ENCODE measurements at regions not wholly inside any gene's neighbourhood (a gene's known extent, or its start where the extent isn't known, plus 50 kb on each side); places are given as distances from the start of the nearest gene placed in this dataset.

DNA sequence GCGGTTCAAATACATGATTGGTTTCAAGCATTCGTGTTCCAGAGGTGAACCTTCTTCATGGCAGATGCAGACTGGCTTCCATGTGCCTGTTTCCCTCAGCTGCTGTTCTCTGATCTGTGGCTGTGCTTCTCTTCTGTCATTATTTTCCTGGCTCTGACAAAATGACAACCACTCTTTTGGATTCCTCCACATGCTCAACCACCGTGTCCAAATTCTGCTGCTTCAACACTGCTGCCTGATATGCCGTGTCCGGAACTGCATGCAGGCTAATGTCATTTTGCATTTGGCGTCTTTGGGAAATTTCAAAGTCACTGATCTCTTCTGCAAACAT lies 368.7 kb upstream of the ZNF608 start:
- Histone ChIP-seq H2AFZ (ENCODE audit: low read length) (no peak overlapping the region), H4K20me1 (ENCODE audit: insufficient read depth, low read length) (no peaks in the 10 kb centered on the region), H3K36me3 (ENCODE audit: insufficient read depth, low read length) (no peaks in the 10 kb centered on the region), H3K9me3 (ENCODE audit: low read length) (no peaks in the 10 kb centered on the region), H3K4me1 (ENCODE audit: insufficient read depth, low read length, poor library complexity, severe bottlenecking) (peaks cover 9% of the 10 kb centered on the region), H3K79me2 (ENCODE audit: insufficient read depth, low read depth, low read length) (no peaks in the 10 kb centered on the region), H3K9me2 (ENCODE audit: insufficient read depth, low read length) (no peaks in the 10 kb centered on the region), H3K27ac (ENCODE audit: low read depth, low read length, poor library complexity, severe bottlenecking) (no peak overlapping the region), H3K4me3 (ENCODE audit: low read depth, low read length, poor library complexity, severe bottlenecking) (no peak overlapping the region), H3K4me2 (ENCODE audit: low read length) (no peak overlapping the region)
- ChIA-PET CTCF (ENCODE audit: unreplicated experiment) (no interaction called here), POLR2A (interaction anchor here (1.9 kb wide), 1 partner anchor 19 kb away, joined by 4 read pairs; no protein-coding TSS in a partner anchor)
- TF ChIP-seq, protein P1, sequence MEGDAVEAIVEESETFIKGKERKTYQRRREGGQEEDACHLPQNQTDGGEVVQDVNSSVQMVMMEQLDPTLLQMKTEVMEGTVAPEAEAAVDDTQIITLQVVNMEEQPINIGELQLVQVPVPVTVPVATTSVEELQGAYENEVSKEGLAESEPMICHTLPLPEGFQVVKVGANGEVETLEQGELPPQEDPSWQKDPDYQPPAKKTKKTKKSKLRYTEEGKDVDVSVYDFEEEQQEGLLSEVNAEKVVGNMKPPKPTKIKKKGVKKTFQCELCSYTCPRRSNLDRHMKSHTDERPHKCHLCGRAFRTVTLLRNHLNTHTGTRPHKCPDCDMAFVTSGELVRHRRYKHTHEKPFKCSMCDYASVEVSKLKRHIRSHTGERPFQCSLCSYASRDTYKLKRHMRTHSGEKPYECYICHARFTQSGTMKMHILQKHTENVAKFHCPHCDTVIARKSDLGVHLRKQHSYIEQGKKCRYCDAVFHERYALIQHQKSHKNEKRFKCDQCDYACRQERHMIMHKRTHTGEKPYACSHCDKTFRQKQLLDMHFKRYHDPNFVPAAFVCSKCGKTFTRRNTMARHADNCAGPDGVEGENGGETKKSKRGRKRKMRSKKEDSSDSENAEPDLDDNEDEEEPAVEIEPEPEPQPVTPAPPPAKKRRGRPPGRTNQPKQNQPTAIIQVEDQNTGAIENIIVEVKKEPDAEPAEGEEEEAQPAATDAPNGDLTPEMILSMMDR (conservative IDR thresholded peaks at IDR 0.05; ENCODE audit: low read length), result no peak
- no peak for TF ChIP-seq EZH2phosphoT487 (IDR thresholded peaks at IDR 0.05; ENCODE audit: borderline replicate concordance, low read depth, low read length)
- no peak for DNase-seq (ENCODE audit: low spot score)
- intact Hi-C loops (cut with micrococcal nuclease; ENCODE audit: unreplicated experiment), result no loop called here
- no TSS peak for BruUV-seq (replicated peaks)

DNA sequence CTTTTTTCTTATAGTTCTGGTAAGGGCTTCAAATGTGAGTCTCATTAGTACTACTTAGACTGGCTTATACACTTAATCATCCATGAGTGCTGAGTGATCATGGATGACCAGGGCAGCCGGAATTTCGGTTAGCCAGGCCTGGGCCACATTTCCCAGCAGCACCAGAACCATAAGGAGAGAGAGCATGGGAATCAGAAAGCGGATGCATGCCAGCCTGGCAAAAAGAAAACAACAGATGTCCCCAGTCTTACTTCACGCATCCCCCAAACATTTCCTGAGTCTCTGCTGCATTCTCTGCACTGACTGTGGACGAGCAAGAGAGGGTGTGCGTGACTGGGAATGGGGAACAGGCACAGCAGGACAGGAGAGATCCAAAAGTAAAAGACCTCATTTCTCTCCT lies 371.1 kb upstream of the ZNF608 start:
- no peaks in the 10 kb centered on the region for H3K9me3 ChIP-seq (ENCODE audit: low read length)
- TF ChIP-seq, protein P1 (conservative IDR thresholded peaks at IDR 0.05; ENCODE audit: low read length), result no peak
- TF ChIP-seq EZH2phosphoT487 (IDR thresholded peaks at IDR 0.05; ENCODE audit: borderline replicate concordance, low read depth, low read length), result no peak
- no peaks in the 10 kb centered on the region for H3K9me2 ChIP-seq (ENCODE audit: insufficient read depth, low read length)
- no peaks in the 10 kb centered on the region for H3K79me2 ChIP-seq (ENCODE audit: insufficient read depth, low read depth, low read length)
- H3K4me3 ChIP-seq (ENCODE audit: low read depth, low read length, poor library complexity, severe bottlenecking), result no peak overlapping the region
- 0 out of 2 replicates have a peak overlapping the region, but pooled peaks have one; percentile 5 for H2AFZ ChIP-seq (ENCODE audit: low read length)
- H4K20me1 ChIP-seq (ENCODE audit: insufficient read depth, low read length), result no peaks in the 10 kb centered on the region
- H3K4me1 ChIP-seq (ENCODE audit: insufficient read depth, low read length, poor library complexity, severe bottlenecking), result peaks cover 9% of the 10 kb centered on the region
- no peak overlapping the region for H3K4me2 ChIP-seq (ENCODE audit: low read length)
- POLR2A ChIA-PET, result no interaction called here
- no TSS peak for BruUV-seq (replicated peaks)
- no peak for DNase-seq (ENCODE audit: low spot score)
- H3K36me3 ChIP-seq (ENCODE audit: insufficient read depth, low read length), result no peaks in the 10 kb centered on the region
- CTCF ChIA-PET (ENCODE audit: unreplicated experiment), result no interaction called here
- H3K27ac ChIP-seq (ENCODE audit: low read depth, low read length, poor library complexity, severe bottlenecking), result no peak overlapping the region
- intact Hi-C loops (cut with micrococcal nuclease; ENCODE audit: unreplicated experiment), result no loop called here

DNA sequence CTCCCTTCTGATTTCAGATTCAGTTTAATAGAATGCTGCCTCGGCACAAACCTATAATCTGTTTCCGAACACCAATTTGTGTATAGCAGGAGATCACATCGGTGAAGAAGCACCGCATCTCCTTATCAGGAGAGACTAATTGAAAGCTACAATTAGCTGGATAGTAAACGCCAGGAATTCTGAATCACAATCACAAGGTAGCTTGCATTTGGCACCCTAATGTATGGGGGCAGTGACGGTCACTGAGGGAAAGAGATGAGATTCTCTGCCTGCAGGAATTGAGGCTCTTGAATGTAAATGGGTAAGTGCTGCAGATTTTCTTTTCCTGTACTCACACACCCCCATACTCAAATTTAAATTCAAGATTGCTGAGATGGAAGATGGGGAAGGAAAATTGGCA lies 373.6 kb upstream of the ZNF608 start:
- H3K36me3 ChIP-seq (ENCODE audit: insufficient read depth, low read length), result no peaks in the 10 kb centered on the region
- H2AFZ ChIP-seq (ENCODE audit: low read length), result no peak overlapping the region
- ChIA-PET POLR2A (interaction anchor here (1.4 kb wide), 1 partner anchor 12 kb away, joined by 3 read pairs; no protein-coding TSS in a partner anchor), CTCF (ENCODE audit: unreplicated experiment) (no interaction called here)
- no peak overlapping the region for H3K27ac ChIP-seq (ENCODE audit: low read depth, low read length, poor library complexity, severe bottlenecking)
- no peaks in the 10 kb centered on the region for H3K9me2 ChIP-seq (ENCODE audit: insufficient read depth, low read length)
- H3K9me3 ChIP-seq (ENCODE audit: low read length), result no peaks in the 10 kb centered on the region
- H3K79me2 ChIP-seq (ENCODE audit: insufficient read depth, low read depth, low read length), result no peaks in the 10 kb centered on the region
- DNase-seq (ENCODE audit: low spot score), result no peak
- TF ChIP-seq, protein P1 (conservative IDR thresholded peaks at IDR 0.05; ENCODE audit: low read length), result no peak
- no peak for TF ChIP-seq EZH2phosphoT487 (IDR thresholded peaks at IDR 0.05; ENCODE audit: borderline replicate concordance, low read depth, low read length)
- H3K4me3 ChIP-seq (ENCODE audit: low read depth, low read length, poor library complexity, severe bottlenecking), result no peak overlapping the region
- BruUV-seq (replicated peaks), result no TSS peak
- no peaks in the 10 kb centered on the region for H3K4me1 ChIP-seq (ENCODE audit: insufficient read depth, low read length, poor library complexity, severe bottlenecking)
- intact Hi-C loops (cut with micrococcal nuclease; ENCODE audit: unreplicated experiment), result no loop called here
- H3K4me2 ChIP-seq (ENCODE audit: low read length), result no peak overlapping the region
- no peaks in the 10 kb centered on the region for H4K20me1 ChIP-seq (ENCODE audit: insufficient read depth, low read length)
